ENCODE measurements at regions not wholly inside any gene's neighbourhood (a gene's known extent, or its start where the extent isn't known, plus 50 kb on each side); places are given as distances from the start of the nearest gene placed in this dataset.

GRCh38 chr2:156834431-156834830 lies 398.3 kb downstream of the GPD2 start:
- DNase-seq (ENCODE audit: low spot score) (no peak), ATAC-seq (no peak)

- ATAC-seq (no peak), DNase-seq (ENCODE audit: low spot score) (no peak)
Measured at GRCh38 chr2:156837635-156838370, 401.6 kb downstream of the GPD2 start.

DNA sequence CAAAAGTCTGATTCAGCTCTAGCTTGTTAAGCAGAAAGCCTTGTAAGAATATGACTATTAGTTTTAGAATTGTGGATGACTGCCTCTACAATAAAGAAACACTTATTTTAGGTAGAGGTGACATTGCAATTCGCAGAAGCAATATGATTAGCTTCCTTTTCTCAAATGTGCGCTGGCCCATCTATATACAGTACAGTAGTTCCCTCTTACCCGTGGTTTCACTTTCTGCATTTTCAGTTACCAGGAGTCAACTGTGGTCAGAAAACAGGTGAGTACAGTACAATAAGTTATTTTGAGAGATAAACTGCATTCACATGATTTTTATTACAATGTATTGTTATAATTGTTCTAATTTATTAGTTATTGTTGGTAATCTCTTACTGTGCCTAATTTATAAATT lies 405.1 kb downstream of the GPD2 start:
- DNase-seq (ENCODE audit: low spot score) (no peak), ATAC-seq (no peak)

DNA sequence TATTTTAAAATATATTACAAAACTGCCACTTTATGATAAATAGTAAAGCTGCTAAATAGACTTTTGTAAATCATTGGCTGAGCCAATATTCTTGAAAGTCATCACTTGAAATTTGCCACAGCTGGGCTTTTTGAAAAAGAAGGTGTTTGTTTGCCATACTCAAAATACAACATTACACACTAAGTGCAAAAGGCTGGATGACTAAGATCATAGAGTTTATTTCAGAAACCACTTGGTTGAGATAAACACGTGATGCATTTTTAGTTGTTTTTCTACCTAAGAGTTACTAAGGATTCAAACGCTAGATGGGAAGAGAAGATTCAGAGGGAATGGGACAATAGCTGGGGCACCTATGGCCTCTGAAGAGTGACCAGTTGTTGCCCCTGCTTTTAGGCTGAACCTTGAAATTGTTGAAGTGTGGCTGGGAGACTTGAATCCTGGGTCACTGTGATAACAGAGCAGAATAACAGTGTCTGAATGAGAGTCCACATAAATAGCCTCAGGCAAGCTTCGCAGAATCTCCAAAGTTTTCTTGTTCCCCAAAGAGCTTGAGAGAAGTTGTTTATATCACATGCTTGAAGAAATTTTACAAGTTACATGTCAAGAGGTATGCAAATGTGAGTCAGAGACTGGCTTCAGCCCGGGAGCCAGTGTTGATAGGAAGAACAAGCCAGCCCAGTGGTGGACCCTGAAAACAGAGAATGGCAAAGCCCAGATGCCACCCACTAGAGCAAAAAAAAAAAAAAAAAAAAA lies 409.8 kb downstream of the GPD2 start:
- DNase-seq (ENCODE audit: low spot score): no peak

GRCh38 chr2:156852210-156852609 lies 405.3 kb upstream of the GALNT5 start:
- ATAC-seq (no peak), DNase-seq (ENCODE audit: low spot score) (no peak)

More for the DNA sequence above, 409.8 kb downstream of the GPD2 start:
- ATAC-seq: no peak

DNA sequence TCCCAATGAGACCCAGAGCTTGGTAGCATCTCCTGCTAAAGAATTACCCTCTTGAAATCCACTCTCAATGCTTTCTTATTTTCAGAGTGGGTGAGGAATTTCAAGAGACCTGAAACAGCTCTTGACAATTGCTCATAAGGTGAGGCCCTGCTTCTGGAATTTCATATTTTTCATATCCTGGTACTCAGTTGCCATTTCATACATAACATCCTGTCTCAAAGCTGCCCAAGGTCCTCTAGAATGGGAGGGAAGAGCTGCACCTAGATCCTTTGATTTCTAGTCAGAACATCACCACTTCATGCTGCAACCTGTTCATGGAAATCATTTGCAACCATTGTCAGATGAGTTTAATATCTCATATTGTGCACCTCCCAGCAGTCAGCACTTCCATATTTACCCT lies 404.8 kb upstream of the GALNT5 start:
- DNase-seq (ENCODE audit: low spot score) (no peak), ATAC-seq (no peak)

DNA sequence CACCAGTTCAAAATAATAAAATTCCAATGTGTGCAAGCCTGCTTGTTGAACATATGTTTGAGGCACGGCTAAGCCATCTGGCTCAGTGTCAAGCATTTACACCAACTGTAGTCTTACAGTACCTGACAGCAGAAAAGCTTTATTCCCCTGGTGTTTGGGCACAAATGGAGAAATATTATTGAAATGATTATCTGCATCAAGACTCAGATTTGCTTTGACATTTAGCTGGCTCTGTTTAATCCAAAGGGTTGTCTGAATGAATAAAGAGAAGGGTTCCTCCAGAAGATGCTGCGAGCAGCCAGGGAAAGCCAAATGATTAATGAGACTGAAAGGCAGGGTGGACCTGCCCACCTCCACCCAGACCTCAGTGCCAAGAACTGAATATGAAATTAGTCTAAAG lies 393.2 kb upstream of the GALNT5 start:
- no peak for ATAC-seq
- DNase-seq (ENCODE audit: low spot score): no peak

DNA sequence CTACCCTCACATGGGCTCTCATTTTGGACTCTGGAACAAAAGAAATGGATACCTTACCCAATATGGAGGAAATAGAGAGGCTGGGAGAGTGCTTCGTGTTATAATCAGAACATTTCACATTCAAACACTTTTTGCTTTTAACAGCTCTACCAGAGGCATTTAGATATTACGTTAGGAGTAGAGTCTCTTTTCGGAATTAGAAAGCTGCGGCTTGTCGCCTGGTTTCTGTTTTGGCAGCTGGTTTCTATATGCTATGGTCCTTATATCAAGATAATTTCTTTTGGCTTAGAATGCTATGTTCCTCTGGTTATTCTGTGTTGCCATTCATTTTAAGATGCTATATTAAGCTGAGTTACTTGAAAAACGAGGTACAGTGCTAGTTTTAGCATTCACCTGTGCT lies 392.8 kb upstream of the GALNT5 start:
- DNase-seq (ENCODE audit: low spot score) (no peak), ATAC-seq (no peak)

GRCh38 chr2:156867201-156867600 lies 390.3 kb upstream of the GALNT5 start:
- ATAC-seq (no peak), DNase-seq (ENCODE audit: low spot score) (no peak)

DNA sequence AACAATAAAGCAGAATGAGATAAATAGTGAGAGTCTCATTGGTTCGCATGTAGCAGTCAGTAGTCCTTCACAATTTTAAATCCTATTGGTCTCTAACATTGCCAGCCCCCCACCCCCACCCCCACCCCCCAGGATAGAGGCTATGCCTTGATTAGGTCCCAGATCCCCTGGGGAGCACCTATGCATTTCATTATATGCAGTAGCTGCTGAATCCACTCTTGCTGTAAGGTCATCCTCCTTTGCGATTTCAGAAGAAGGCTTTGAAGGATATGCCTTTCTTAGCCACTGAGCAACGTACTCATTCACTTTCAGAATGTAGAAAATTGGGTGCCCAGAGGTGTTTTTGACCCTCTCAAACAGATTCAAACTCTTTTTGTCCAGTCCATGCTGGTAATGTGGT lies 382.8 kb upstream of the GALNT5 start:
- ATAC-seq: no peak
- no peak for DNase-seq (ENCODE audit: low spot score)

DNA sequence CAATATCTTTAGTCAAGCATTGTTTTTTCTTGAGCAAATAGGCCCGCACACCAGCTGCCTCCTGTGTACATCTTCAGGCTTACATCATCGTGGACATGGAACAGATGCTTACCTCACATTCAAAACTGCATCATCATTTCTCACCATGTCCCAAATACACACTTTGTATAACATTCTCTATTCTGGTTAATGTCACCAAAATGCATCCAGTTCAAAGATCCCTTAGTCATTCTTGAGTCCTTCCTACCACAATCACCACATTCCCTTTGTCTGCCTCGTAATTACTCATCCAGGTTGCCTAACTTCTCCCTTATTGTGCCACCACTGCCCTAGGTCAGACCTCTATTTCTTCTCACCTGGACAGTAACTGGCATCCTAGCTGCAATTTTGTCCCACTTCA lies 373.7 kb upstream of the GALNT5 start:
- ATAC-seq: no peak
- DNase-seq (ENCODE audit: low spot score): no peak

DNA sequence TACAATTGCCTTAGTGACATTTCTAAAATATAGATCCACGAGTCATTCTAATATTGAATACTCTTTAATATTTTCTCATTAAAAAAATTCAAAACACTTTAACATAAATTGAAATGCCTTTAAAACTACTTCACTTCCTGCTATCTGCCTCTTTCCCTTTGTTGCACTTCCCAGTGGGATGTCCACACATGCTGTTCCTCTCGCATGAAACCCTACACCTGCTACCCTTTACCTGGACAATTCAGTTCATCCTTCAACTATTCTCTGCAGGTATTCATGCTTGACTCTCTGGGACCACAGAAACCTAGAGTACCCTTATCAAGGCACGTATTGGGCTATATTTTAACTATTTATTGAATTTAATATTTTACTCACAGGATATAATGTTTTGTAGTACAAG lies 373.3 kb upstream of the GALNT5 start:
- DNase-seq (ENCODE audit: low spot score) (no peak), ATAC-seq (no peak)

- DNase-seq (ENCODE audit: low spot score): no peak
Measured at GRCh38 chr2:156890529-156891148, 366.9 kb upstream of the GALNT5 start.

DNA sequence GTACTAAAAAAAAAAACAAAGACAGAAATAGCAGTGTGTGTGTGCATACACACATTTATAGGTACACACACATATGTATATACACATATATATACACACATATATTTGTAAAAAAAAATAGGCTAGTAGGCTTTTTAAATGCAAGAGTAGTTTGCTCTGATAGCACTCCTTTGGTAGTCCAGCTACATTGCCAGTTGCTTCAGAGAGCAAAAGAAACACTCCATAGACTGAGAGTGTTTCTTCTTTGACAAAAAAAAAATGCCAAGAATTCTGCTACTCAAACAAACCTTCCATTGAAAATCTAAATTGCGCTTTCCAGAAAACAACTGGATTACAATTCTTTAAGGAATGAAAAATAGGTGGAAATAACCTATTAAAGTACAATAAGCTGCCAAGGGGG lies 365.9 kb upstream of the GALNT5 start:
- DNase-seq (ENCODE audit: low spot score) (no peak), ATAC-seq (no peak)

More at GRCh38 chr2:156890529-156891148, 366.9 kb upstream of the GALNT5 start:
- ATAC-seq: no peak

DNA sequence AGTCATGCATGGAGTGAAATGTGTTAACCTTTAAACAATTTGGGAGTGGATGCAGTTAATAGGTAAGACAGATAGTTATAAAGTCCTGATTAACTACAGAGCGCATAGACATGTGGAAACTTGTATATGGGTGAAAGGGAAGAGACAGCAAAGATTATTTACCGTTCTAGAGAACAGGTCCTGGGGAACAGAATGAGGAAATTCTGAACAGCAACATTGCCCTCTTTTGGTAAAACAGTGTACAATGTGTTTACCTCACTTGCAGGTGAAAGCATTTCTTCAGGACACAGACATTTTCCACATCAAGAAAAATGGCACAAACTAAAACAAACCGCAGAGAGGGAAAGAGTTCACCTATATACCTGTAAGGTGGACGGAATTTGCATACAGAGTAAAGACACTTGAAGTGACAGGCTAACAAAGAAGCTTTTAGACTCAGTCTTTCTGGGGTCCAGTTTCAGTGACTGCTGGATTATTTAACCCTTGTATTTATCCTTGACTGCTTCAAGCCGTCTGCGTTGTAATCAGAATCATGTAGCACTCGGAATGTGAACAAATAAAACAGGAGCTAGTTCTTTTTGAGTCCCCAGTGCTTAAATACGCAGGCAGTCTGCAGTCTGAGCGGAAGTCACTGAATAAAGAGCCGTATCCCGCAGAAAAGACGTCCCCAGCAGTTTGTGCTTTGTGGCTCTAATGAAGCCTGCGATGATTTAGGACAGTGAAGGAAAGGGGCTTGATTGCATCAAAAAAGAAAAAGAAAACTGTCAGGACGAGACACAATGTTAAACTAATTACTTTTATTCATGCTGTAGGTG lies 364.8 kb upstream of the GALNT5 start:
- DNase-seq (ENCODE audit: low spot score): no peak
- peak; percentile 99 for ATAC-seq

- DNase-seq (ENCODE audit: low spot score) (no peak), ATAC-seq (no peak)
Measured at GRCh38 chr2:156896294-156896693, 361.2 kb upstream of the GALNT5 start.

GRCh38 chr2:156897548-156897947 lies 360.0 kb upstream of the GALNT5 start:
- ATAC-seq: no peak
- no peak for DNase-seq (ENCODE audit: low spot score)

- ATAC-seq: no peak
- no peak for DNase-seq (ENCODE audit: low spot score)
Measured at GRCh38 chr2:156901373-156902031, 356.0 kb upstream of the GALNT5 start.

DNA sequence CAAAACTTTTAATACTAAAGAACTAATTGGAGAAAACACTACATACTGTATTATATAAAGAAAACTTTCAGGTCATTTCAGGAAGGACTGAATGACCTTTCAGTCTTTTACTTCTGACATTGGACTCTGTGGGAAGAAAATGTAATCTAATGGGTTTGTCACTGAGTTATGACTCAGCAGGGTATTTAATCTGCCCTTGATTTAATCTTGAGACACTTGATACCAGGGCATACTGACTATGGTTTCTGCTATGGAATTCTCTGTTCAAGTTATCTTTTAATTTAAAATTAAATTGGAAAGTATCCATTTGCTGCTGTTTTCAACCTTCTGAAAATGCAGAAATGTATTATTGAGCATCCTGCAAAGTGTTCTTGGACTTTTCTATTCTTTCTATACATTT lies 354.2 kb upstream of the GALNT5 start:
- ATAC-seq (no peak), DNase-seq (ENCODE audit: low spot score) (no peak)

DNA sequence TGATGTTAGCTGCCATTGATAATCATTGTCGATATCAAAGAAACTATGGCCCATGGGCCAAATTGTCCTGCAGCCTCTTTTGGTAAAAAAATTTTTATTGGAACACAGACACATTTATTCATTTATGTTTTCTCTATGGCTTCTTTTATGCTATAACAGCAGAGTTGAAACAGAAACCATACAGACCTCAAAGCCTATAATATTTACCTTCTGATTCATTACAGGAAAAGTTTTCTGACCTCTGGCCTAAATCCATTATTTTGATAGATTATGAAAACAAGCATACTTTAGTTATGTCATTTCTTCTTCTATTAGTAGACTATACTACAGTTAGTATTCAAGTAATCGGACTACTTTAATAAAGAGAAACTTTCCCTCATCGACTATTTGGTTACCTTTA lies 349.7 kb upstream of the GALNT5 start:
- ATAC-seq (no peak), DNase-seq (ENCODE audit: low spot score) (no peak)

GRCh38 chr2:156908825-156909224 lies 348.7 kb upstream of the GALNT5 start:
- DNase-seq (ENCODE audit: low spot score) (no peak), ATAC-seq (no peak)
